Transverse colon (tissue), 4 donors: ENCODE measurements at regions not wholly inside any gene's neighbourhood (a gene's known extent, or its start where the extent isn't known, plus 50 kb on each side); places are given as distances from the start of the nearest gene placed in this dataset.

Experiments
- POLR2A ChIP-seq: fragments of 450-650 bp; IDR thresholded peaks from one replicate; pipeline ENCODE4 v1.6.1; 2016; ENCODE audit warnings: antibody characterized with exemption, mild to moderate bottlenecking, moderate library complexity
- POLR2AphosphoS5 ChIP-seq, 3 donors: sonication (generic); formaldehyde crosslinking; IDR thresholded peaks; one replicate each; pipeline ENCODE4 v1.6.1; 2016; ENCODE audit warnings: antibody characterized with exemption in 3 of 3
- TF ChIP-seq, protein P1 (sequence below), 5 experiments: fragments of 200-600 bp in 3 of 5; fragments of 450-650 bp in 2 of 5; sonication (generic) in 3 of 5; IDR thresholded peaks; 1 replicate in 2 of 5; 2 replicates in 3 of 5; pipeline ENCODE4 v1.5.1; 2016 to 2017; ENCODE audit warnings: antibody characterized with exemption in 5 of 5, inconsistent platforms in 3 of 5, mild to moderate bottlenecking in 2 of 5, moderate library complexity in 1 of 5

DNA sequence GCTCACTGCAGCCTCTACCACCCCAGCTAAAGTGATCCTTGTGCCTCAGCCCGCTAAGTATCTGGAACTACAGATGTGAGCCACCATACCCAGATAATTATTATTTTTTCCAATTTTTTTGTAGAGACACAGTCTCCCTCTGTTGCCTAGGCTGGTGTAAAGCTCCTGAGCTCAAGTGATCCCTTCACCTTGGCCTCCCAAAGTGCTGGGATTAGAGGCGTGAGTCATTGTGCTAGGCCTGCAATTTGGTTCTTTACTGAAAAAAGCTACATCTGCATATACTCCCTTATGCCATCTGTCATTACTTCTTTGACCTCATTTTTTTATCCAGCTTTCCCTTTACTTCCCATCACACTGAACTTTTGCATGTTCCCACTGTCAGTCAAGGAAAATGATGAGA lies 2012.4 kb upstream of the IGFBP7 start:
- TF ChIP-seq POLR2A (no peak), POLR2AphosphoS5 (IDR thresholded peaks at IDR 0.05) (no peak)
- TF ChIP-seq, protein P1, sequence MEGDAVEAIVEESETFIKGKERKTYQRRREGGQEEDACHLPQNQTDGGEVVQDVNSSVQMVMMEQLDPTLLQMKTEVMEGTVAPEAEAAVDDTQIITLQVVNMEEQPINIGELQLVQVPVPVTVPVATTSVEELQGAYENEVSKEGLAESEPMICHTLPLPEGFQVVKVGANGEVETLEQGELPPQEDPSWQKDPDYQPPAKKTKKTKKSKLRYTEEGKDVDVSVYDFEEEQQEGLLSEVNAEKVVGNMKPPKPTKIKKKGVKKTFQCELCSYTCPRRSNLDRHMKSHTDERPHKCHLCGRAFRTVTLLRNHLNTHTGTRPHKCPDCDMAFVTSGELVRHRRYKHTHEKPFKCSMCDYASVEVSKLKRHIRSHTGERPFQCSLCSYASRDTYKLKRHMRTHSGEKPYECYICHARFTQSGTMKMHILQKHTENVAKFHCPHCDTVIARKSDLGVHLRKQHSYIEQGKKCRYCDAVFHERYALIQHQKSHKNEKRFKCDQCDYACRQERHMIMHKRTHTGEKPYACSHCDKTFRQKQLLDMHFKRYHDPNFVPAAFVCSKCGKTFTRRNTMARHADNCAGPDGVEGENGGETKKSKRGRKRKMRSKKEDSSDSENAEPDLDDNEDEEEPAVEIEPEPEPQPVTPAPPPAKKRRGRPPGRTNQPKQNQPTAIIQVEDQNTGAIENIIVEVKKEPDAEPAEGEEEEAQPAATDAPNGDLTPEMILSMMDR (IDR thresholded peaks at IDR 0.05), result no peak
